Panc1 (cell line): ENCODE measurements at regions not wholly inside any gene's neighbourhood (a gene's known extent, or its start where the extent isn't known, plus 50 kb on each side); places are given as distances from the start of the nearest gene placed in this dataset.

Experiments used
- CTCF ChIP-seq: fragments of 450-650 bp; IDR thresholded peaks from 2 replicates; pipeline ENCODE4 v1.5.1; 2017; ENCODE audit warnings: mild to moderate bottlenecking
- POLR2AphosphoS5 ChIP-seq: IDR thresholded peaks from 2 replicates; pipeline ENCODE4 v1.6.1; 2012; ENCODE audit warnings: mild to moderate bottlenecking, low read depth, low read length, moderate library complexity
- SIN3A ChIP-seq: IDR thresholded peaks from 2 replicates; pipeline ENCODE4 v1.6.1; 2012; ENCODE audit warnings: low read depth, mild to moderate bottlenecking, low read length, moderate library complexity, borderline replicate concordance; ENCODE audit not compliant: insufficient read depth

GRCh38 chr10:45219416-45219815 lies 96.0 kb downstream of the OR13A1 start:
- TF ChIP-seq CTCF (no peak), POLR2AphosphoS5 (no peak), SIN3A (no peak)
